Keratinocyte (primary cell): ENCODE measurements at regions not wholly inside any gene's neighbourhood (a gene's known extent, or its start where the extent isn't known, plus 50 kb on each side); places are given as distances from the start of the nearest gene placed in this dataset.

ENCODE experiments used
- DNase-seq: peaks from one replicate; pipeline ENCODE4 v3.0.0-alpha.2; 2011; ENCODE audit warnings: low read depth, missing footprints, low spot score
- FAIRE-seq: peaks from 2 replicates; lab custom pipeline; 2011; peaks lifted over from hg19 to GRCh38; lab: Jason Lieb, UNC
- H2AFZ ChIP-seq: 2 replicates; pipeline ENCODE4 v1.6.0; 2012; ENCODE audit warnings: low read length, control low read depth, inconsistent platforms; ENCODE audit not compliant: control insufficient read depth
- H3K27ac ChIP-seq: 2 replicates; pipeline ENCODE4 v1.5.1; 2011; ENCODE audit warnings: low read length; ENCODE audit not compliant: control insufficient read depth, insufficient read depth
- H3K27me3 ChIP-seq: 3 replicates; pipeline ENCODE4 v1.6.0; 2011; ENCODE audit warnings: low read length; ENCODE audit not compliant: control insufficient read depth, insufficient read depth; ENCODE audit errors: extremely low read depth
- H3K36me3 ChIP-seq, 2 experiments: 2 replicates in 1 of 2; 3 replicates in 1 of 2; pipeline ENCODE4 v1.5.1; 2011; ENCODE audit warnings: low read length in 2 of 2, mild to moderate bottlenecking in 1 of 2; ENCODE audit not compliant: control insufficient read depth in 2 of 2, insufficient read depth in 2 of 2; ENCODE audit errors: extremely low read depth in 1 of 2
- H3K4me1 ChIP-seq: 3 replicates; pipeline ENCODE4 v1.5.1; 2011; ENCODE audit warnings: low read length; ENCODE audit not compliant: control insufficient read depth, insufficient read depth; ENCODE audit errors: extremely low read depth
- H3K4me2 ChIP-seq: 3 replicates; pipeline ENCODE4 v1.6.0; 2011; ENCODE audit warnings: low read depth, low read length; ENCODE audit not compliant: control insufficient read depth, insufficient read depth; ENCODE audit errors: extremely low read depth
- H3K4me3 ChIP-seq, 3 experiments: fragments of 200-600 bp in 1 of 3; sonication (generic) in 1 of 3; 2 replicates in 2 of 3; 3 replicates in 1 of 3; pipeline ENCODE4 v1.5.1; 2011 to 2016; ENCODE audit warnings: low read length in 3 of 3, mild to moderate bottlenecking in 3 of 3, control low read depth in 2 of 3, inconsistent platforms in 1 of 3, low read depth in 1 of 3, mixed read lengths in 1 of 3, mixed run types in 1 of 3, moderate library complexity in 1 of 3; ENCODE audit not compliant: control insufficient read depth in 2 of 3, insufficient read depth in 2 of 3; ENCODE audit errors: extremely low read depth in 1 of 3
- H3K79me2 ChIP-seq: 2 replicates; pipeline ENCODE4 v1.6.0; 2012; ENCODE audit warnings: low read length; ENCODE audit not compliant: control insufficient read depth, insufficient read depth
- H3K9ac ChIP-seq: 3 replicates; pipeline ENCODE4 v1.6.0; 2011; ENCODE audit warnings: low read length; ENCODE audit not compliant: control insufficient read depth, insufficient read depth; ENCODE audit errors: extremely low read depth
- H3K9me1 ChIP-seq: 3 replicates; pipeline ENCODE4 v1.6.0; 2011; ENCODE audit warnings: low read length; ENCODE audit not compliant: control insufficient read depth, insufficient read depth; ENCODE audit errors: extremely low read depth
- H3K9me3 ChIP-seq: 2 replicates; pipeline ENCODE4 v1.5.1; 2012; ENCODE audit warnings: low read depth, low read length; ENCODE audit not compliant: control insufficient read depth
- H4K20me1 ChIP-seq: 3 replicates; pipeline ENCODE4 v1.6.0; 2011; ENCODE audit warnings: low read length; ENCODE audit not compliant: control insufficient read depth, insufficient read depth; ENCODE audit errors: extremely low read depth
- EZH2 ChIP-seq: IDR thresholded peaks from one replicate; pipeline ENCODE4 v1.6.1; 2012; ENCODE audit warnings: inconsistent platforms, mild to moderate bottlenecking, low read length, moderate library complexity
- dilution Hi-C: fragments of 300-500 bp; cut with MboI; formaldehyde crosslinking; loops from one replicate; pipeline ENCODE4 v1.7.0; 2020; ENCODE audit warnings: low sequenced_read_pairs; ENCODE audit not compliant: extremely low pct_ligation_motif_present
- TF ChIP-seq, protein P1 (sequence below), 3 experiments: IDR thresholded peaks in 1 of 3; conservative IDR thresholded peaks in 1 of 3; optimal IDR thresholded peaks in 1 of 3; 2 replicates in 2 of 3; 3 replicates in 1 of 3; pipeline versions ENCODE3 to v1.5.1; 2011; ENCODE audit warnings: low read length in 3 of 3, mild to moderate bottlenecking in 3 of 3, moderate library complexity in 2 of 3, control low read depth in 1 of 3, inconsistent platforms in 1 of 3; ENCODE audit not compliant: insufficient read depth in 2 of 3; ENCODE audit errors: extremely low read depth in 1 of 3

DNA sequence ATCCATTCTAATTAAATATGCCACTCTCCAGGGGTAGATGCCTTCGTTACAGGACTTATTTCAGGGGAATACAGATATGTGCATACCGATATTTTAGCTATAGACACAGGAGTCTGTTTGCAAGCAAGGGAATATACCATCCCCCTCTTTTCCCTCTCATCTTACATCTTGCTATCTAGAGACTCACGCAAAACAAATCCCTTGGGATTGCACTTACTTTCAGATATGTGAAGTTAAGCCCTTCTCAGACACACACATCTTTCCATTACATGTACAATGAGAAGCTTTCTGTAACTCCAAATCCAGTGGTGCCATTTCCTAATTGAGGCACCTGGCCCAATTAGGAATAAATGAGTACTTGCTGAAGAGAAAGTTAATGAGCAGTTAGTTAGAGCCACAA, 250.4 kb upstream of the FZD8 start:
- H3K9me1 ChIP-seq = no peaks in the 10 kb centered on the region
- no peak for FAIRE-seq
- no peak overlapping the region for H2AFZ ChIP-seq
- H3K9ac ChIP-seq = no peak overlapping the region
- no peaks in the 10 kb centered on the region for H3K9me3 ChIP-seq
- no peak for DNase-seq
- H3K36me3 ChIP-seq = no peaks in the 10 kb centered on the region
- no peaks in the 10 kb centered on the region for H4K20me1 ChIP-seq
- H3K4me1 ChIP-seq = peaks cover 25% of the 10 kb centered on the region
- H3K4me3 ChIP-seq = no peak overlapping the region
- dilution Hi-C loops = no loop called here
- TF ChIP-seq EZH2 = no peak
- TF ChIP-seq, protein P1, sequence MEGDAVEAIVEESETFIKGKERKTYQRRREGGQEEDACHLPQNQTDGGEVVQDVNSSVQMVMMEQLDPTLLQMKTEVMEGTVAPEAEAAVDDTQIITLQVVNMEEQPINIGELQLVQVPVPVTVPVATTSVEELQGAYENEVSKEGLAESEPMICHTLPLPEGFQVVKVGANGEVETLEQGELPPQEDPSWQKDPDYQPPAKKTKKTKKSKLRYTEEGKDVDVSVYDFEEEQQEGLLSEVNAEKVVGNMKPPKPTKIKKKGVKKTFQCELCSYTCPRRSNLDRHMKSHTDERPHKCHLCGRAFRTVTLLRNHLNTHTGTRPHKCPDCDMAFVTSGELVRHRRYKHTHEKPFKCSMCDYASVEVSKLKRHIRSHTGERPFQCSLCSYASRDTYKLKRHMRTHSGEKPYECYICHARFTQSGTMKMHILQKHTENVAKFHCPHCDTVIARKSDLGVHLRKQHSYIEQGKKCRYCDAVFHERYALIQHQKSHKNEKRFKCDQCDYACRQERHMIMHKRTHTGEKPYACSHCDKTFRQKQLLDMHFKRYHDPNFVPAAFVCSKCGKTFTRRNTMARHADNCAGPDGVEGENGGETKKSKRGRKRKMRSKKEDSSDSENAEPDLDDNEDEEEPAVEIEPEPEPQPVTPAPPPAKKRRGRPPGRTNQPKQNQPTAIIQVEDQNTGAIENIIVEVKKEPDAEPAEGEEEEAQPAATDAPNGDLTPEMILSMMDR (optimal IDR thresholded peaks at IDR 0.05 in 1 of 3, IDR thresholded peaks at IDR 0.05 in 1 of 3, conservative IDR thresholded peaks at IDR 0.05 in 1 of 3; ENCODE audit: extremely low read depth in 1 of 3, insufficient read depth in 2 of 3, low read length in 3 of 3) = no peak
- H3K79me2 ChIP-seq = no peaks in the 10 kb centered on the region
- H3K27me3 ChIP-seq = no peaks in the 10 kb centered on the region
- H3K4me2 ChIP-seq = no peak overlapping the region
- H3K27ac ChIP-seq = no peak overlapping the region

DNA sequence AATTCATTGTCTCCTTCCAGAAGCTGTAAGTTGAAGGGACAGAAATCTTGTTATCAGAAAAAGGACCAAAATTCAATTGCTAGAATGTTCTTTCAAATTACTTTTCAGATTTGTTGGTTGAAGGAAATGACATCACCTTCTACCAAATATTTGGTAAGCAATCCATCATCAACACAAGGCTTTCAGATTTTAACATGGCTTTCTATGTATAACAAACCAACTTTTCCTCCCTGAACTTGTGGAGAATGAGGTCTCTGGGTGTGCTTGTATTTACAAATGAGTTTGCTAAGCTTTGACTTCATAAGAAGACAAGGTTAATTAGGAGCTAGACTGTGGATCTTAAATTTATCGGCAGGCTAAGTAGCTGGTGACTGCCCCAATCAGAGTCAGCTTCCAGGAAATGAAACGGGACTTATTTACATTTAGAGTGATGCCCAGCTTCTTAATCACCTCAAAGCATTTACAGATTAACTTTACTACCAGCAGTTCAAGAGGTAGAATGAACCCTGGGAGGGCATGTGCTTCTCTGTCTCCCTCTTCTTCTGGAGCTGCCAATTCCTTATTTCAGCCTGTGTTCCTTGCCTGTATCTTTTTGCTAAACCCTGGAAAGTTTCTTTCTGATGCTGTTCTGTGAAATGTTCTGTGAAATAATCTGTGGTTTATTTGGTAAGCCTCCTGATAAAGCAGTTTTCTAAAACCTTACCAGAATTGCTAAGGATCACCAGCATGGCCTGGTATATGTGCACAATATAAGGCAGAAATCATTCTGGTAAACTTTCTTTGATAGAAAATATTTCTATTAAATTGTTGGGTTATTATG, 248.8 kb upstream of the FZD8 start:
- Histone ChIP-seq H3K27ac (no peak overlapping the region), H3K4me1 (peaks cover 22% of the 10 kb centered on the region), H2AFZ (no peak overlapping the region), H3K79me2 (no peaks in the 10 kb centered on the region), H3K9ac (no peak overlapping the region), H3K4me2 (no peak overlapping the region), H3K27me3 (no peaks in the 10 kb centered on the region), H3K4me3 (no peak overlapping the region), H3K9me3 (no peaks in the 10 kb centered on the region), H3K9me1 (no peaks in the 10 kb centered on the region), H4K20me1 (no peaks in the 10 kb centered on the region), H3K36me3 (no peaks in the 10 kb centered on the region)
- TF ChIP-seq, protein P1 (optimal IDR thresholded peaks at IDR 0.05 in 1 of 3, IDR thresholded peaks at IDR 0.05 in 1 of 3, conservative IDR thresholded peaks at IDR 0.05 in 1 of 3; ENCODE audit: extremely low read depth in 1 of 3, insufficient read depth in 2 of 3, low read length in 3 of 3) = no peak
- TF ChIP-seq EZH2 = no peak
- DNase-seq = no peak
- dilution Hi-C loops = no loop called here
- no peak for FAIRE-seq
